ENCODE measurements at regions not wholly inside any gene's neighbourhood (a gene's known extent, or its start where the extent isn't known, plus 50 kb on each side); places are given as distances from the start of the nearest gene placed in this dataset.

DNA sequence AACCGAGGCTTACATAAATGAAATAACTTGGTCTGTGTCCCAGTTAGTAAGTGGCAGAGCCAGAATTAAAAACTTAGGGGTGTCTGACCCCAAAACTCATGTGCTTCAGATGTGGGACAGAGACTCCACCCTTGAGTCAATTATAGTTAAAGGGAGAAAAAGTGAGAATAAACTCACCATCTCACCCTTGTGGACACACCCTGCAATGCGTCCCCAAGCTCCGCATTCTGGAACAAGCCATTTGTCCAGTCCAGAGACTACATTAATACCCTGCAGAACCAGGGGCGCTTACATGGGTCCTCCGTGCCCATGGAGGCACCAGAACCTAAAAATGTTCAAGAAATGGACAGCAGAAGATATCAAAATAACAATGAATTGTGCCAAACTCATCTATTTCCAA lies 207.0 kb upstream of the ZNF507 start:
- TF ChIP-seq POLR2A (IDR thresholded peaks at IDR 0.05; ENCODE audit: low read depth, low read length) (no peak), POLR2AphosphoS5 (IDR thresholded peaks at IDR 0.05; ENCODE audit: low read depth, low read length) (no peak), TAF1 (IDR thresholded peaks at IDR 0.05; ENCODE audit: borderline replicate concordance, low read depth, low read length) (no peak)

Data from GM12892 (cell line).